Muscle layer of colon (tissue), 2 donors: ENCODE measurements at regions not wholly inside any gene's neighbourhood (a gene's known extent, or its start where the extent isn't known, plus 50 kb on each side); places are given as distances from the start of the nearest gene placed in this dataset.

Source experiments
- H3K27ac ChIP-seq: one replicate; pipeline ENCODE4 v1.7.0; 2013; ENCODE audit warnings: low read depth, mild to moderate bottlenecking, low read length, moderate library complexity
- H3K27me3 ChIP-seq, 2 donors: one replicate each; pipeline ENCODE4 v1.7.0; 2013; ENCODE audit warnings: low read length in 2 of 2, mild to moderate bottlenecking in 2 of 2; ENCODE audit not compliant: insufficient read depth in 2 of 2, control insufficient read depth in 1 of 2
- H3K36me3 ChIP-seq: one replicate; pipeline ENCODE4 v1.7.0; 2013; ENCODE audit warnings: mild to moderate bottlenecking, low read length; ENCODE audit not compliant: insufficient read depth
- H3K4me1 ChIP-seq: one replicate; pipeline ENCODE4 v1.7.0; 2013; ENCODE audit warnings: mild to moderate bottlenecking, low read length; ENCODE audit not compliant: insufficient read depth
- H3K4me3 ChIP-seq, 2 donors: one replicate each; pipeline ENCODE4 v1.7.0; 2013; ENCODE audit warnings: low read length in 2 of 2, low read depth in 1 of 2, mild to moderate bottlenecking in 1 of 2, moderate library complexity in 1 of 2
- H3K9ac ChIP-seq: one replicate; pipeline ENCODE4 v1.7.0; 2013; ENCODE audit warnings: low read length
- H3K9me3 ChIP-seq: one replicate; pipeline ENCODE4 v1.7.0; 2013; ENCODE audit warnings: mild to moderate bottlenecking, low read length
- donor health status: abdominal sarcoma.
- donor health status: Adenocarcinoma of cecum.

- H3K4me1 ChIP-seq = peaks cover 21% of the 10 kb centered on the region
- no peaks in the 10 kb centered on the region for H3K36me3 ChIP-seq
- no peaks in the 10 kb centered on the region for H3K27me3 ChIP-seq
- no peak overlapping the region for H3K4me3 ChIP-seq
- no peak overlapping the region for H3K27ac ChIP-seq
- no peak overlapping the region for H3K9ac ChIP-seq
- peaks cover 3% of the 10 kb centered on the region for H3K9me3 ChIP-seq
Measured at GRCh38 chr12:116430911-116431565, 128.1 kb upstream of the MAP1LC3B2 start.

GRCh38 chr12:116431677-116432300 lies 127.4 kb upstream of the MAP1LC3B2 start:
- H3K4me3 ChIP-seq = no peak overlapping the region
- peaks cover 3% of the 10 kb centered on the region for H3K9me3 ChIP-seq
- H3K4me1 ChIP-seq = peaks cover 21% of the 10 kb centered on the region
- no peaks in the 10 kb centered on the region for H3K27me3 ChIP-seq
- H3K9ac ChIP-seq = no peak overlapping the region
- H3K36me3 ChIP-seq = no peaks in the 10 kb centered on the region
- H3K27ac ChIP-seq = no peak overlapping the region

GRCh38 chr12:116432314-116432750 lies 126.8 kb upstream of the MAP1LC3B2 start:
- Histone ChIP-seq H3K27me3 (no peaks in the 10 kb centered on the region), H3K4me1 (peaks cover 21% of the 10 kb centered on the region), H3K9me3 (peaks cover 3% of the 10 kb centered on the region), H3K27ac (no peak overlapping the region), H3K4me3 (no peak overlapping the region), H3K36me3 (no peaks in the 10 kb centered on the region), H3K9ac (no peak overlapping the region)

- Histone ChIP-seq H3K27ac (peak overlapping the region; percentile 29), H3K4me3 (no peak overlapping the region), H3K9ac (no peak overlapping the region), H3K4me1 (peaks cover 21% of the 10 kb centered on the region), H3K27me3 (no peaks in the 10 kb centered on the region), H3K9me3 (peaks cover 3% of the 10 kb centered on the region), H3K36me3 (no peaks in the 10 kb centered on the region)
Measured at GRCh38 chr12:116433249-116433648, 125.9 kb upstream of the MAP1LC3B2 start.

- peak overlapping the region; percentile 29 for H3K27ac ChIP-seq
- peaks cover 3% of the 10 kb centered on the region for H3K9me3 ChIP-seq
- H3K4me3 ChIP-seq = peak overlapping the region in 1 of 2 donors; percentile 57
- H3K9ac ChIP-seq = no peak overlapping the region
- H3K4me1 ChIP-seq = peaks cover 21% of the 10 kb centered on the region
- no peaks in the 10 kb centered on the region for H3K27me3 ChIP-seq
- H3K36me3 ChIP-seq = no peaks in the 10 kb centered on the region
Measured at GRCh38 chr12:116434155-116435011, 124.8 kb upstream of the MAP1LC3B2 start.

- Histone ChIP-seq H3K4me1 (peaks cover 21% of the 10 kb centered on the region), H3K27ac (no peak overlapping the region), H3K36me3 (no peaks in the 10 kb centered on the region), H3K27me3 (no peaks in the 10 kb centered on the region), H3K9me3 (peaks cover 3% of the 10 kb centered on the region), H3K9ac (no peak overlapping the region), H3K4me3 (no peak overlapping the region)
Measured at GRCh38 chr12:116435984-116436383, 123.2 kb upstream of the MAP1LC3B2 start.

GRCh38 chr12:116436561-116437249 lies 122.5 kb upstream of the MAP1LC3B2 start:
- no peaks in the 10 kb centered on the region for H3K27me3 ChIP-seq
- H3K4me1 ChIP-seq = peaks cover 21% of the 10 kb centered on the region
- H3K27ac ChIP-seq = no peak overlapping the region
- H3K4me3 ChIP-seq = no peak overlapping the region
- peaks cover 3% of the 10 kb centered on the region for H3K9me3 ChIP-seq
- H3K36me3 ChIP-seq = no peaks in the 10 kb centered on the region
- no peak overlapping the region for H3K9ac ChIP-seq

- H3K9ac ChIP-seq = no peak overlapping the region
- no peaks in the 10 kb centered on the region for H3K27me3 ChIP-seq
- no peaks in the 10 kb centered on the region for H3K9me3 ChIP-seq
- no peaks in the 10 kb centered on the region for H3K4me1 ChIP-seq
- H3K4me3 ChIP-seq = no peak overlapping the region
- no peak overlapping the region for H3K27ac ChIP-seq
- no peaks in the 10 kb centered on the region for H3K36me3 ChIP-seq
Measured at GRCh38 chr12:116441292-116441691, 117.9 kb upstream of the MAP1LC3B2 start.

GRCh38 chr12:116442304-116442703 lies 116.9 kb upstream of the MAP1LC3B2 start:
- Histone ChIP-seq H3K36me3 (no peaks in the 10 kb centered on the region), H3K9ac (no peak overlapping the region), H3K27ac (no peak overlapping the region)

GRCh38 chr12:116442946-116443345 lies 116.2 kb upstream of the MAP1LC3B2 start:
- Histone ChIP-seq H3K36me3 (no peaks in the 10 kb centered on the region), H3K9ac (no peak overlapping the region), H3K27me3 (no peaks in the 10 kb centered on the region), H3K27ac (no peak overlapping the region), H3K4me1 (no peaks in the 10 kb centered on the region), H3K9me3 (no peaks in the 10 kb centered on the region), H3K4me3 (no peak overlapping the region)

More at GRCh38 chr12:116442304-116442703, 116.9 kb upstream of the MAP1LC3B2 start:
- no peaks in the 10 kb centered on the region for H3K27me3 ChIP-seq
- H3K9me3 ChIP-seq = no peaks in the 10 kb centered on the region
- no peaks in the 10 kb centered on the region for H3K4me1 ChIP-seq
- H3K4me3 ChIP-seq = no peak overlapping the region
